RWPE1 (cell line): ENCODE measurements at regions not wholly inside any gene's neighbourhood (a gene's known extent, or its start where the extent isn't known, plus 50 kb on each side); places are given as distances from the start of the nearest gene placed in this dataset.

Source experiments
- CTCF ChIA-PET: fragments of 350-600 bp; sonication (Branson Sonifier 250); formaldehyde crosslinking; extraction: SDS; loops from one replicate; lab custom pipeline; 2021; lab: Yijun Ruan, JAX
- POLR2A ChIA-PET: fragments of 400-600 bp; formaldehyde crosslinking; extraction: SDS; loops from one replicate; lab custom pipeline; 2020; ENCODE audit warnings: antibody characterized with exemption; ENCODE audit not compliant: low non-redundant PET; lab: Yijun Ruan, JAX
- DNase-seq: peaks from one replicate; pipeline ENCODE4 v3.0.0; 2012; ENCODE audit warnings: low spot score
- H3K27ac ChIP-seq: fragments of 450-650 bp; 2 replicates; pipeline ENCODE4 v1.5.1; 2017
- CTCF ChIP-seq: fragments of 450-650 bp; conservative IDR thresholded peaks from 2 replicates; pipeline ENCODE4 v1.5.1; 2017; ENCODE audit warnings: low read depth, mild to moderate bottlenecking

- no peak overlapping the region for H3K27ac ChIP-seq
- no peak for DNase-seq
- POLR2A ChIA-PET, result no interaction called here
- no peak for TF ChIP-seq CTCF
- CTCF ChIA-PET, result interaction anchor here (0.6 kb wide), 1 partner anchor 63 kb away, joined by 3 read pairs; no protein-coding TSS in a partner anchor
These were observed 140.1 kb upstream of the DUSP10 start for GRCh38 chr1:221881805-221882581.

- DNase-seq, result no peak
- ChIA-PET POLR2A (no interaction called here), CTCF (no interaction called here)
- TF ChIP-seq CTCF, result no peak
- H3K27ac ChIP-seq, result no peak overlapping the region
These were observed 138.3 kb upstream of the DUSP10 start for GRCh38 chr1:221880182-221880581.

- POLR2A ChIA-PET, result interaction anchor here (0.7 kb wide), 1 partner anchor 955 kb away, joined by 3 read pairs; no protein-coding TSS in a partner anchor
- no peak for TF ChIP-seq CTCF
These were observed 136.2 kb upstream of the DUSP10 start for GRCh38 chr1:221878134-221878533.

GRCh38 chr1:221877311-221877710, 135.4 kb upstream of the DUSP10 start:
- ChIA-PET CTCF (interaction anchor here (0.7 kb wide), 1 partner anchor 138 kb away, joined by 4 read pairs; no protein-coding TSS in a partner anchor), POLR2A (no interaction called here)
- DNase-seq, result no peak
- no peak for TF ChIP-seq CTCF
- H3K27ac ChIP-seq, result no peak overlapping the region

More at GRCh38 chr1:221878134-221878533, 136.2 kb upstream of the DUSP10 start:
- no peak overlapping the region for H3K27ac ChIP-seq
- CTCF ChIA-PET, result no interaction called here
- DNase-seq, result no peak

GRCh38 chr1:221875004-221875330, 133.1 kb upstream of the DUSP10 start:
- TF ChIP-seq CTCF, result no peak
- H3K27ac ChIP-seq, result no peak overlapping the region
- POLR2A ChIA-PET, result interaction anchor here (0.7 kb wide), 1 partner anchor 135 kb away, joined by 4 read pairs; no protein-coding TSS in a partner anchor
- no peak for DNase-seq
- CTCF ChIA-PET, result interaction anchor here (0.5 kb wide), 1 partner anchor 590 kb away, joined by 3 read pairs; no protein-coding TSS in a partner anchor

GRCh38 chr1:221874285-221875003, 132.6 kb upstream of the DUSP10 start:
- ChIA-PET POLR2A (no interaction called here), CTCF (interaction anchor here (0.5 kb wide), 1 partner anchor 591 kb away, joined by 3 read pairs; no protein-coding TSS in a partner anchor)
- no peak overlapping the region for H3K27ac ChIP-seq
- no peak for DNase-seq
- no peak for TF ChIP-seq CTCF
